GM23338 (cell line): ENCODE measurements at regions not wholly inside any gene's neighbourhood (a gene's known extent, or its start where the extent isn't known, plus 50 kb on each side); places are given as distances from the start of the nearest gene placed in this dataset.

Source experiments
- ATAC-seq: fragments of 200-7000 bp; cut with Tn5 transposase; 3 replicates; pipeline ENCODE4 v1.9.1; 2020
- DNase-seq: peaks from one replicate; pipeline ENCODE4 v3.0.0-alpha.2; 2015; ENCODE audit warnings: low spot score
- H2AFZ ChIP-seq: fragments of 200-600 bp; sonication (generic); 2 replicates; pipeline ENCODE4 v1.8.0; 2016; ENCODE audit warnings: antibody characterized with exemption, mild to moderate bottlenecking, moderate library complexity
- H3F3A ChIP-seq: fragments of 200-600 bp; sonication (generic); replicated peaks from 2 replicates; pipeline ENCODE4 v1.8.0; 2017; ENCODE audit warnings: antibody characterized with exemption, mixed run types, low read depth
- H3K27ac ChIP-seq: fragments of 200-600 bp; sonication (generic); 2 replicates; pipeline ENCODE4 v1.6.1; 2016; ENCODE audit warnings: low read depth
- H3K27me3 ChIP-seq: fragments of 200-600 bp; sonication (generic); 2 replicates; pipeline ENCODE4 v1.8.0; 2016; ENCODE audit warnings: mild to moderate bottlenecking, mixed run types, moderate library complexity; ENCODE audit not compliant: insufficient read depth
- H3K36me3 ChIP-seq: fragments of 200-600 bp; sonication (generic); 2 replicates; pipeline ENCODE4 v1.8.0; 2016; ENCODE audit warnings: mild to moderate bottlenecking; ENCODE audit not compliant: insufficient read depth
- H3K4me1 ChIP-seq: fragments of 200-600 bp; sonication (generic); 2 replicates; pipeline ENCODE4 v1.8.0; 2016; ENCODE audit warnings: mild to moderate bottlenecking, moderate library complexity; ENCODE audit not compliant: insufficient read depth
- H3K4me2 ChIP-seq: fragments of 200-600 bp; sonication (generic); 2 replicates; pipeline ENCODE4 v1.7.1; 2017; ENCODE audit warnings: mixed run types
- H3K4me3 ChIP-seq: fragments of 200-600 bp; sonication (generic); 2 replicates; pipeline ENCODE4 v1.6.1; 2016; ENCODE audit warnings: mixed run types
- H3K79me2 ChIP-seq: fragments of 200-600 bp; sonication (generic); replicated peaks from 2 replicates; pipeline ENCODE4 v1.8.0; 2017; ENCODE audit warnings: mild to moderate bottlenecking; ENCODE audit not compliant: insufficient read depth
- H3K9me2 ChIP-seq: fragments of 200-600 bp; sonication (generic); 2 replicates; pipeline ENCODE4 v1.8.0; 2017; ENCODE audit not compliant: insufficient read depth
- H4K20me1 ChIP-seq: fragments of 200-600 bp; sonication (generic); replicated peaks from 2 replicates; pipeline ENCODE4 v1.8.0; 2017; ENCODE audit warnings: mild to moderate bottlenecking; ENCODE audit not compliant: insufficient read depth
- H3K27ac Mint-ChIP-seq: 2 replicates; pipeline ENCODE4 v1.8.0; 2020; ENCODE audit warnings: inconsistent platforms, mild to moderate bottlenecking, moderate library complexity, mixed read lengths
- H3K27me3 Mint-ChIP-seq: 3 replicates; pipeline ENCODE4 v1.8.0; 2022; ENCODE audit warnings: low read depth, mild to moderate bottlenecking, moderate library complexity, mixed read lengths, inconsistent platforms; ENCODE audit not compliant: insufficient read depth, poor library complexity
- H3K36me3 Mint-ChIP-seq: 3 replicates; pipeline ENCODE4 v1.8.0; 2021; ENCODE audit warnings: low read depth, mild to moderate bottlenecking, inconsistent platforms, moderate library complexity, mixed read lengths
- H3K4me1 Mint-ChIP-seq: 3 replicates; pipeline ENCODE4 v1.8.0; 2020; ENCODE audit warnings: mild to moderate bottlenecking, inconsistent platforms, mixed read lengths
- H3K4me3 Mint-ChIP-seq: 3 replicates; pipeline ENCODE4 v1.8.0; 2021; ENCODE audit warnings: moderate library complexity, mild to moderate bottlenecking, inconsistent platforms, mixed read lengths
- H3K9me3 Mint-ChIP-seq: 3 replicates; pipeline ENCODE4 v1.8.0; 2020; ENCODE audit warnings: moderate library complexity, mild to moderate bottlenecking, inconsistent platforms, mixed read lengths
- CREB1 ChIP-seq: fragments of 250-450 bp; sonication (Bioruptor Pico); IDR thresholded peaks from 2 replicates; pipeline ENCODE4 v1.5.0; 2020; ENCODE audit warnings: low read depth, mild to moderate bottlenecking, moderate library complexity
- CTCF ChIP-seq, 2 experiments: fragments of 200-600 bp in 1 of 2; sonication (generic) in 1 of 2; conservative IDR thresholded peaks; 2 replicates each; pipeline versions ENCODE4 v1.5.1 to v1.6.1; 2016 to 2017; ENCODE audit warnings: antibody characterized with exemption in 2 of 2, low read depth in 2 of 2, mild to moderate bottlenecking in 2 of 2, moderate library complexity in 1 of 2
- ETS1 ChIP-seq: IDR thresholded peaks from 2 replicates; pipeline ENCODE4 v1.6.1; 2016; ENCODE audit warnings: antibody characterized with exemption
- EZH2 ChIP-seq: fragments of 200-600 bp; sonication (generic); IDR thresholded peaks from one replicate; pipeline ENCODE4 v1.8.0; 2017; ENCODE audit warnings: antibody characterized with exemption, mild to moderate bottlenecking, low read depth; ENCODE audit not compliant: unreplicated experiment
- EZH2phosphoT487 ChIP-seq: fragments of 200-600 bp; sonication (generic); IDR thresholded peaks from one replicate; pipeline ENCODE4 v1.8.1; 2018; ENCODE audit warnings: antibody characterized with exemption; ENCODE audit not compliant: unreplicated experiment
- JUNB ChIP-seq: IDR thresholded peaks from one replicate; pipeline ENCODE4 v1.6.1; 2016; ENCODE audit warnings: antibody characterized with exemption; ENCODE audit not compliant: unreplicated experiment
- NANOG ChIP-seq: IDR thresholded peaks from 2 replicates; pipeline ENCODE4 v1.6.1; 2016; ENCODE audit warnings: antibody characterized with exemption, borderline replicate concordance
- STAT1 ChIP-seq: IDR thresholded peaks from one replicate; pipeline ENCODE4 v1.6.1; 2016; ENCODE audit warnings: antibody characterized with exemption; ENCODE audit not compliant: unreplicated experiment
- ZNF114 ChIP-seq: fragments of 250-450 bp; sonication (Bioruptor Pico); IDR thresholded peaks from 2 replicates; pipeline ENCODE4 v1.5.0; 2020; ENCODE audit warnings: mild to moderate bottlenecking, moderate library complexity
- ZNF331 ChIP-seq: fragments of 250-450 bp; sonication (Bioruptor Pico); IDR thresholded peaks from 2 replicates; pipeline ENCODE4 v1.5.0; 2020; ENCODE audit warnings: low read depth, mild to moderate bottlenecking, moderate library complexity
- TF ChIP-seq, protein P1 (sequence below): IDR thresholded peaks from one replicate; pipeline ENCODE4 v1.6.1; 2018; ENCODE audit warnings: antibody characterized with exemption; ENCODE audit not compliant: unreplicated experiment
- TF ChIP-seq, protein P2 (sequence below): fragments of 250-450 bp; sonication (Bioruptor Pico); IDR thresholded peaks from 2 replicates; pipeline ENCODE4 v1.5.0; 2020; ENCODE audit warnings: mild to moderate bottlenecking, moderate library complexity

DNA sequence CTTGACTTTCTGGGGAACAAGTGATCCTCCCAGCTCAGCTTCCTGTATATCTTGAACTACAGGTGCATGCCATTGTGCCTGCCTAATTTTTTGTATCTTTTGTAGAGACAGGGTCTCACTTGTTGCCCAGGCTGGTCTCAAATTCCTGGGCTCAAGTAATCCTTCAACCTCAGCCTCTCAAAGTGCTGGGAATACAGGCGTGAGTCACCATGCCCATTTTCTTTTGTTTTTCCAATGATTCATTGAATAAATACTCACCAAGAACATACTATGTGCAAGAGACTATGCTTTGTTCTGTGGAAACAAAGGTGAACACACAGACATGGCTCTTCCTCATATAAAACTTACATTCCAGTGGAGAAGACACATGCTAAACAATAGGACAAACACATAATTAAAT, 407.8 kb upstream of the DAB1 start (continued):
- TF ChIP-seq ZNF114 (CRISPR knock-in tag) (no peak), STAT1 (no peak), ETS1 (no peak), JUNB (no peak)

DNA sequence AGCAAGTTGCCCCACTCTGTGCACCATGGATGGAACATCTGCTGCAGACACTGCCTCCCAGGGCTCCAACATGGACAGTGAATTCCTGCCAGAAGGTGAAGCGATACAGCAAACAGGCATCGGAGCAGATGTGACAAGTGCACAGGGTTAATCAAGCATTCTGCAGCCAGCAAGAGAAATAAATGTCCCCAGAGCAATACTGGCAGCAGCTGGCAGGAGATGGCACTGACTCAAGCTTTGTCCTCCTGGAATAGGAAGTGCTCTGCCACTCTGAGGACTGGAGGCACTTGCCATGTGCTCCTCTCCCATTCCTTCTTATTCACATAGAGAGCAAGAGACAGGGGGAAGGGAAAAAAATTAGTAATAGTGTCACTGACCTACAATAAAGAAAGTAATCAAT, 402.7 kb upstream of the DAB1 start:
- no peaks in the 10 kb centered on the region; the same call in 2 of the 3 replicates for H3K4me1 Mint-ChIP-seq
- no peak overlapping the region for H3K4me3 Mint-ChIP-seq
- Histone ChIP-seq H3K4me2 (no peak overlapping the region), H4K20me1 (no peaks in the 10 kb centered on the region), H3K27me3 (no peaks in the 10 kb centered on the region), H3K27ac (no peak overlapping the region), H3K9me2 (0 out of 2 replicates have a peak, but pooled peaks cover 5% of the 10 kb centered on the region), H2AFZ (no peak overlapping the region), H3F3A (no peaks in the 10 kb centered on the region), H3K4me3 (no peak overlapping the region), H3K36me3 (no peaks in the 10 kb centered on the region), H3K4me1 (no peaks in the 10 kb centered on the region), H3K79me2 (no peaks in the 10 kb centered on the region)
- H3K36me3 Mint-ChIP-seq = 0 out of 3 replicates have a peak, but pooled peaks cover 3% of the 10 kb centered on the region
- no peaks in the 10 kb centered on the region; the same call in 2 of the 3 replicates for H3K9me3 Mint-ChIP-seq
- no peak for ATAC-seq
- no peak for DNase-seq
- H3K27ac Mint-ChIP-seq = no peak overlapping the region
- no peaks in the 10 kb centered on the region for H3K27me3 Mint-ChIP-seq
- TF ChIP-seq ETS1 (no peak), EZH2phosphoT487 (no peak), ZNF114 (CRISPR knock-in tag) (no peak), NANOG (no peak), CTCF (conservative IDR thresholded peaks at IDR 0.05; ENCODE audit: low read depth in 2 of 2) (no peak), CREB1 (no peak), EZH2 (no peak), ZNF331 (CRISPR knock-in tag) (no peak), STAT1 (no peak)
- TF ChIP-seq, protein P1, sequence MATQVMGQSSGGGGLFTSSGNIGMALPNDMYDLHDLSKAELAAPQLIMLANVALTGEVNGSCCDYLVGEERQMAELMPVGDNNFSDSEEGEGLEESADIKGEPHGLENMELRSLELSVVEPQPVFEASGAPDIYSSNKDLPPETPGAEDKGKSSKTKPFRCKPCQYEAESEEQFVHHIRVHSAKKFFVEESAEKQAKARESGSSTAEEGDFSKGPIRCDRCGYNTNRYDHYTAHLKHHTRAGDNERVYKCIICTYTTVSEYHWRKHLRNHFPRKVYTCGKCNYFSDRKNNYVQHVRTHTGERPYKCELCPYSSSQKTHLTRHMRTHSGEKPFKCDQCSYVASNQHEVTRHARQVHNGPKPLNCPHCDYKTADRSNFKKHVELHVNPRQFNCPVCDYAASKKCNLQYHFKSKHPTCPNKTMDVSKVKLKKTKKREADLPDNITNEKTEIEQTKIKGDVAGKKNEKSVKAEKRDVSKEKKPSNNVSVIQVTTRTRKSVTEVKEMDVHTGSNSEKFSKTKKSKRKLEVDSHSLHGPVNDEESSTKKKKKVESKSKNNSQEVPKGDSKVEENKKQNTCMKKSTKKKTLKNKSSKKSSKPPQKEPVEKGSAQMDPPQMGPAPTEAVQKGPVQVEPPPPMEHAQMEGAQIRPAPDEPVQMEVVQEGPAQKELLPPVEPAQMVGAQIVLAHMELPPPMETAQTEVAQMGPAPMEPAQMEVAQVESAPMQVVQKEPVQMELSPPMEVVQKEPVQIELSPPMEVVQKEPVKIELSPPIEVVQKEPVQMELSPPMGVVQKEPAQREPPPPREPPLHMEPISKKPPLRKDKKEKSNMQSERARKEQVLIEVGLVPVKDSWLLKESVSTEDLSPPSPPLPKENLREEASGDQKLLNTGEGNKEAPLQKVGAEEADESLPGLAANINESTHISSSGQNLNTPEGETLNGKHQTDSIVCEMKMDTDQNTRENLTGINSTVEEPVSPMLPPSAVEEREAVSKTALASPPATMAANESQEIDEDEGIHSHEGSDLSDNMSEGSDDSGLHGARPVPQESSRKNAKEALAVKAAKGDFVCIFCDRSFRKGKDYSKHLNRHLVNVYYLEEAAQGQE = no peak
- TF ChIP-seq, protein P2, sequence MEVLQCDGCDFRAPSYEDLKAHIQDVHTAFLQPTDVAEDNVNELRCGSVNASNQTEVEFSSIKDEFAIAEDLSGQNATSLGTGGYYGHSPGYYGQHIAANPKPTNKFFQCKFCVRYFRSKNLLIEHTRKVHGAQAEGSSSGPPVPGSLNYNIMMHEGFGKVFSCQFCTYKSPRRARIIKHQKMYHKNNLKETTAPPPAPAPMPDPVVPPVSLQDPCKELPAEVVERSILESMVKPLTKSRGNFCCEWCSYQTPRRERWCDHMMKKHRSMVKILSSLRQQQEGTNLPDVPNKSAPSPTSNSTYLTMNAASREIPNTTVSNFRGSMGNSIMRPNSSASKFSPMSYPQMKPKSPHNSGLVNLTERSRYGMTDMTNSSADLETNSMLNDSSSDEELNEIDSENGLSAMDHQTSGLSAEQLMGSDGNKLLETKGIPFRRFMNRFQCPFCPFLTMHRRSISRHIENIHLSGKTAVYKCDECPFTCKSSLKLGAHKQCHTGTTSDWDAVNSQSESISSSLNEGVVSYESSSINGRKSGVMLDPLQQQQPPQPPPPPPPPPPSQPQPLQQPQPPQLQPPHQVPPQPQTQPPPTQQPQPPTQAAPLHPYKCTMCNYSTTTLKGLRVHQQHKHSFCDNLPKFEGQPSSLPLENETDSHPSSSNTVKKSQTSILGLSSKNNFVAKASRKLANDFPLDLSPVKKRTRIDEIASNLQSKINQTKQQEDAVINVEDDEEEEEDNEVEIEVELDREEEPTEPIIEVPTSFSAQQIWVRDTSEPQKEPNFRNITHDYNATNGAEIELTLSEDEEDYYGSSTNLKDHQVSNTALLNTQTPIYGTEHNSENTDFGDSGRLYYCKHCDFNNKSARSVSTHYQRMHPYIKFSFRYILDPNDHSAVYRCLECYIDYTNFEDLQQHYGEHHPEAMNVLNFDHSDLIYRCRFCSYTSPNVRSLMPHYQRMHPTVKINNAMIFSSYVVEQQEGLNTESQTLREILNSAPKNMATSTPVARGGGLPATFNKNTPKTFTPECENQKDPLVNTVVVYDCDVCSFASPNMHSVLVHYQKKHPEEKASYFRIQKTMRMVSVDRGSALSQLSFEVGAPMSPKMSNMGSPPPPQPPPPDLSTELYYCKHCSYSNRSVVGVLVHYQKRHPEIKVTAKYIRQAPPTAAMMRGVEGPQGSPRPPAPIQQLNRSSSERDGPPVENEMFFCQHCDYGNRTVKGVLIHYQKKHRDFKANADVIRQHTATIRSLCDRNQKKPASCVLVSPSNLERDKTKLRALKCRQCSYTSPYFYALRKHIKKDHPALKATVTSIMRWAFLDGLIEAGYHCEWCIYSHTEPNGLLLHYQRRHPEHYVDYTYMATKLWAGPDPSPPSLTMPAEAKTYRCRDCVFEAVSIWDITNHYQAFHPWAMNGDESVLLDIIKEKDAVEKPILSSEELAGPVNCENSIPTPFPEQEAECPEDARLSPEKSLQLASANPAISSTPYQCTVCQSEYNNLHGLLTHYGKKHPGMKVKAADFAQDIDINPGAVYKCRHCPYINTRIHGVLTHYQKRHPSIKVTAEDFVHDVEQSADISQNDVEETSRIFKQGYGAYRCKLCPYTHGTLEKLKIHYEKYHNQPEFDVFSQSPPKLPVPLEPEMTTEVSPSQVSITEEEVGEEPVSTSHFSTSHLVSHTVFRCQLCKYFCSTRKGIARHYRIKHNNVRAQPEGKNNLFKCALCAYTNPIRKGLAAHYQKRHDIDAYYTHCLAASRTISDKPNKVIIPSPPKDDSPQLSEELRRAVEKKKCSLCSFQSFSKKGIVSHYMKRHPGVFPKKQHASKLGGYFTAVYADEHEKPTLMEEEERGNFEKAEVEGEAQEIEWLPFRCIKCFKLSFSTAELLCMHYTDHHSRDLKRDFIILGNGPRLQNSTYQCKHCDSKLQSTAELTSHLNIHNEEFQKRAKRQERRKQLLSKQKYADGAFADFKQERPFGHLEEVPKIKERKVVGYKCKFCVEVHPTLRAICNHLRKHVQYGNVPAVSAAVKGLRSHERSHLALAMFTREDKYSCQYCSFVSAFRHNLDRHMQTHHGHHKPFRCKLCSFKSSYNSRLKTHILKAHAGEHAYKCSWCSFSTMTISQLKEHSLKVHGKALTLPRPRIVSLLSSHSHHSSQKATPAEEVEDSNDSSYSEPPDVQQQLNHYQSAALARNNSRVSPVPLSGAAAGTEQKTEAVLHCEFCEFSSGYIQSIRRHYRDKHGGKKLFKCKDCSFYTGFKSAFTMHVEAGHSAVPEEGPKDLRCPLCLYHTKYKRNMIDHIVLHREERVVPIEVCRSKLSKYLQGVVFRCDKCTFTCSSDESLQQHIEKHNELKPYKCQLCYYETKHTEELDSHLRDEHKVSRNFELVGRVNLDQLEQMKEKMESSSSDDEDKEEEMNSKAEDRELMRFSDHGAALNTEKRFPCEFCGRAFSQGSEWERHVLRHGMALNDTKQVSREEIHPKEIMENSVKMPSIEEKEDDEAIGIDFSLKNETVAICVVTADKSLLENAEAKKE (CRISPR knock-in tag) = no peak
